Epithelial cell of proximal tubule (primary cell): ENCODE measurements at regions not wholly inside any gene's neighbourhood (a gene's known extent, or its start where the extent isn't known, plus 50 kb on each side); places are given as distances from the start of the nearest gene placed in this dataset.
"Not testable (repeated sequence)": the region's sequence is repeated elsewhere in the genome, so short reads cannot be mapped to it uniquely, and the experiment has no call there.

ENCODE experiments used
- DNase-seq: peaks from one replicate; pipeline ENCODE4 v3.0.0-alpha.2; 2011; ENCODE audit warnings: low read depth
- H3K4me3 ChIP-seq: 2 replicates; pipeline ENCODE4 v1.5.1; 2011; ENCODE audit warnings: low read depth, mild to moderate bottlenecking, low read length
- TF ChIP-seq, protein P1 (sequence below): conservative IDR thresholded peaks from 2 replicates; pipeline ENCODE4 v1.5.1; 2012; ENCODE audit warnings: low read depth, mild to moderate bottlenecking, low read length

DNA sequence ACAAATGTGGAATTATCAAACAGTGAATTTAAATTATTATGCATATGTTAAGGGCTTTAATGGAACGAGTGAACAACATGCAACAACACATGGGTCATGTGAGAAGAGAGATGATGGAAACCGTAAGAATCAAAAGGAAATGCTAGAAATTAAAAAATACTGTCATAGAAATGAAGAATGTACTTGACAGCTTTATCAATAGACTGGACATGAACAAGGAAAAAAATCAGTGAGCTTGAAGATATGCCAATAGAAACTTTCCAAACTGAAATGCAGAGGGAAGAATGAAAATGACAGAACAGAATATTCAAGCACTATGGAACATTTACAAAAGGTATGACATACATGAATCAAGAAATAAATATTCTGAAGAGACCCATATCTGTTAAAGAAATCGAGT lies 117.7 kb upstream of the KCNJ3 start:
- no peak overlapping the region for H3K4me3 ChIP-seq

DNA sequence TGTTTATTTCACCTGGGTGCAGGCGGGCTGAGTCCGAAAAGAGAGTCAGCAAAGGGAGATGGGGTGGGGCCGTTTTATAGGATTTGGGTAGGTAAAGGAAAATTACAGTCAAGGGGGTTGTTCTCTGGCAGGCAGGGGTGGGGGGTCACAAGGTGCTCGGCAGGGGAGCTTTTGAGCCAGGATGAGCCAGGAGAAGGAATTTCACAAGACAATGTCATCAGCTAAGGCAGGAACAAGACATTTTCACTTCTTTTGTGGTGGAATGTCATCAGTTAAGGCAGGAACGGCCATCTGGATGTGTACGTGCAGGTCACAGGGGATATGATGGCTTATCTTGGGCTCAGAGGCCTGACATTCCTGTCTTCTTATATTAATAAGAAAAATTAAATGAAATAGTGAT lies 115.8 kb upstream of the KCNJ3 start:
- not testable (repeated sequence) for H3K4me3 ChIP-seq, DNase-seq

More for the DNA sequence above, 117.7 kb upstream of the KCNJ3 start:
- no peak for DNase-seq
- TF ChIP-seq, protein P1, sequence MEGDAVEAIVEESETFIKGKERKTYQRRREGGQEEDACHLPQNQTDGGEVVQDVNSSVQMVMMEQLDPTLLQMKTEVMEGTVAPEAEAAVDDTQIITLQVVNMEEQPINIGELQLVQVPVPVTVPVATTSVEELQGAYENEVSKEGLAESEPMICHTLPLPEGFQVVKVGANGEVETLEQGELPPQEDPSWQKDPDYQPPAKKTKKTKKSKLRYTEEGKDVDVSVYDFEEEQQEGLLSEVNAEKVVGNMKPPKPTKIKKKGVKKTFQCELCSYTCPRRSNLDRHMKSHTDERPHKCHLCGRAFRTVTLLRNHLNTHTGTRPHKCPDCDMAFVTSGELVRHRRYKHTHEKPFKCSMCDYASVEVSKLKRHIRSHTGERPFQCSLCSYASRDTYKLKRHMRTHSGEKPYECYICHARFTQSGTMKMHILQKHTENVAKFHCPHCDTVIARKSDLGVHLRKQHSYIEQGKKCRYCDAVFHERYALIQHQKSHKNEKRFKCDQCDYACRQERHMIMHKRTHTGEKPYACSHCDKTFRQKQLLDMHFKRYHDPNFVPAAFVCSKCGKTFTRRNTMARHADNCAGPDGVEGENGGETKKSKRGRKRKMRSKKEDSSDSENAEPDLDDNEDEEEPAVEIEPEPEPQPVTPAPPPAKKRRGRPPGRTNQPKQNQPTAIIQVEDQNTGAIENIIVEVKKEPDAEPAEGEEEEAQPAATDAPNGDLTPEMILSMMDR = no peak

DNA sequence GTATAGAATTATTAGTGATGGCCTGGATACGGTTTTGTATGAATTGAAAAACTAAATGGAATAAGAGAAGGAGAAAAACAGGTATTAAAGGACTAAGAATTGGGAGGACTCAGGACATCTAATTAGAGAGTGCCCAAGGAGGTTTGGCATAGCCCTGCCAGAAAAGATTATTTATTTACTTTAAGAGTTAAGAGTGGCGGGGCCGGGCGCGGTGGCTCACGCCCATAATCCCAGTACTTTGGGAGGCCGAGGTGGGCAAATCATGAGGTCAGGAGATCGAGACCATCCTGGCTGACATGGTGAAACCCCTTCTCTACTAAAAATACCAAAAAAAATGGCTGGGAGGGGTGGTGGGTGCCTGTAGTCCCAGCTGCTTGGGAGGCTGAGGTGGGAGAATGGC lies 115.2 kb upstream of the KCNJ3 start:
- not testable (repeated sequence) for DNase-seq, H3K4me3 ChIP-seq

DNA sequence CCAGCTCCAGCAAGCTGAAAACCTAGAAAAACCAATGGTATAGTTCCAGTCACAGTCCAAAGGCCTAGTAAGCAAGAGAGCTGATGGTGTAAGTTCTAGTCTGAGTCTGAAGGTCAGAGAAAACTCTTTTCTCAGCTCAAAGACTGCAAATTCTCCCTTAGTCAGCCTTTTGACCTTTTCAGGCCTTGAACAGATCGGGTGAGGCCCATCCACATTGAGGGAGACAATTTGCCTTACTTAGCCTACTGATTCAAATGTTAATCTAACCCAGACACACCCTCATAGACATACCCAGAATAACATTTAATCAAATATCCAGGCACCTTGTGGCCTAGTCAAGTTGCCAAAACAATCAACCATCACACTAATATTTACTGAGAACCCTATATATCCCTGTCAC lies 110.8 kb upstream of the KCNJ3 start:
- DNase-seq = no peak
- TF ChIP-seq, protein P1 = no peak
- H3K4me3 ChIP-seq = no peak overlapping the region

DNA sequence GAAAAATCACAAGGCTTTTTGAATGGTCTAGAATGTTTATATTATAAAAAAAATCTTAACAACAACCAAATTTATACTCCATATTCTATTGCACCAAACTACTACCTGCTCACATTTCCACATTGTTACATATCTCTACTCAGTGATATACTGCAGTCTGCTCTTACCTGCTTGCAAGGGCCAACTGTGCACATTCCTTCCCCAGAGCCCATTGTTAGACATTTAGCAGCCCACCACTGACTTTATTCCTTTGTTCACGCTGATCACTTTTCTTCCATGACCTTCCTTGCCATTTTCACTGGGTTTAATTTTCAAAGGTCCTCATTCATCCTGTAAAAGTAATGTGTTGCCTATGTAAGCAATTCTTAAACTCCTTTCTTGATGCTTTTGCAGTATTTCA lies 109.7 kb upstream of the KCNJ3 start:
- no peak overlapping the region for H3K4me3 ChIP-seq
- no peak for DNase-seq
- TF ChIP-seq, protein P1 = no peak

DNA sequence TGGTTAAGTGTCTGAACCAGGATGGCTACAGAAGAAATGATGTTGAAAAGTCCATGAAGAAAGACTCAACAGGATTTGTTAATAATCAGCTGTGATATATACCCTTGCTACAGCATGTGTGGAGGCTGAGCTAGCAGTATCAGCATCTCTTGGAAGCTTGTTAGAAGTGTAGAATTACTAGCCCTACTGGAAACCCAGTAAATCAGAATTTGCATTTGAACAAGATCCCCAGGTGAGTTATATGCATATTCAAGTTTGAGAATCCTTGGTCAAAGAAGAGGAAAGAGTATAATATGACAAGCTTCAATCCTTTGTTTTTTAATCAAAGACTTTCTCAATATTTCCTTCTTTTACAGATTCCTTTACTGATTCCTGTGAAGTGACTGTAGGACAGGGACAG lies 109.0 kb upstream of the KCNJ3 start:
- TF ChIP-seq, protein P1 = no peak
- no peak for DNase-seq
- no peak overlapping the region for H3K4me3 ChIP-seq

DNA sequence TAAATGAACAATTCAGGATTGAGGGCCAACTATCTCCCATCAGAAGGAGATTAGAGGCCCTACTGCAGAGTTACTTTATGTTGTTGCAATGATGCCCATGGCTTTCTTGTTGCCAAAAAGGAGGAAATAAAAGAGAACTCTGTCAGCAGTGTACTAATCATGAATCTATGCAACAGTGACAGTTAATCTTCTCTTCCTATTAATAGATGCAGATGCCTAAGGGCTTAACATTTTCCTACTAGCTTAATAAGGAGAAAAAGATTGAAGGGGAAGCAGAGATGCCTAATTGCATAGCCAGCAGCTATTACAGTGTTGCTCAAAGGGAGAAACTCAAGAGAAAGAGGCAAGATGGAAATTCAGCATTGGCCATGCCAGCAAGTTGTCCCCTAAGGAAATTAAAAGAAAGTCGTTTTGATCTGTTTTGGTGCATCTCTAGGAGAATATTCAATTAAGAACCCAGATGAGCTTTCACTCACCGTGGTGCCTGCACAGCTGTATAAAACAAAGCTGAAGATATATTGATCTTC lies 107.1 kb upstream of the KCNJ3 start:
- no peak overlapping the region for H3K4me3 ChIP-seq
- DNase-seq = no peak
- TF ChIP-seq, protein P1 = no peak

DNA sequence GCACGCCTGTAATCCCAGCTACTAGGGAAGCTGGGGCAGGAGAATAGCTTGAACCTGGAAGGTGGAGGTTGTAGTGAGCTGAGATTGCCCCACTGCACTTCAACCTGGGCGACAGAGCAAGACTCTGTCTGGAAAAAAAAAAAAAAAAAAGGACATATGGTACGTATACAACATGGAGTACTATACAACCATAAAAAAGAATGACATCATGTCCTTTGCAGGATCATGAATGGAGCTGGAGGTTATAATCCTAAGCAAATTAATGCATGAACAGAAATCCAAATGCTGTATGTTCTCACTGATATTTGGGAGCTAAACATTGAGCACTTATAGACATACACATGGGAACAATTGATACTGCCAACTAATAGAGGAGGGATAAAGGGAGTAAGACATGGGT lies 99.3 kb upstream of the KCNJ3 start:
- H3K4me3 ChIP-seq = no peak overlapping the region
- TF ChIP-seq, protein P1 = no peak
- no peak for DNase-seq
